NCI-H2029 treated with DMSO at 0.1 percent for 48 hours (cell line): ENCODE measurements at regions not wholly inside any gene's neighbourhood (a gene's known extent, or its start where the extent isn't known, plus 50 kb on each side); places are given as distances from the start of the nearest gene placed in this dataset.
"Not testable (repeated sequence)": the region's sequence is repeated elsewhere in the genome, so short reads cannot be mapped to it uniquely, and the experiment has no call there.

ENCODE experiments used
- DNase-seq: peaks from one replicate; lab custom pipeline; 2025; lab: John Stamatoyannopoulos, UW

GRCh38 chr1:111063595-111063994 is 76.3 kb downstream of the DRAM2 start:
- DNase-seq, result no peak

- no peak for DNase-seq
These were observed 77.3 kb downstream of the DRAM2 start for GRCh38 chr1:111062624-111063023.

- DNase-seq, result no peak
These were observed 77.8 kb downstream of the DRAM2 start for GRCh38 chr1:111062081-111062480.

- no peak for DNase-seq
These were observed 85.2 kb downstream of the DRAM2 start for GRCh38 chr1:111054656-111055055.

- DNase-seq, result no peak
These were observed 87.6 kb downstream of the DRAM2 start for GRCh38 chr1:111052246-111052645.

- DNase-seq, result not testable (repeated sequence)
These were observed 84.5 kb upstream of the LRIF1 start for GRCh38 chr1:111048253-111048652.

GRCh38 chr1:111045033-111045722 is 81.5 kb upstream of the LRIF1 start:
- DNase-seq, result no peak

GRCh38 chr1:111032295-111032897 is 68.7 kb upstream of the LRIF1 start:
- DNase-seq, result peak; percentile 41

- peak; percentile 42 for DNase-seq
These were observed 66.9 kb upstream of the LRIF1 start for GRCh38 chr1:111030590-111030989.

GRCh38 chr1:111025109-111025508 is 61.4 kb upstream of the LRIF1 start:
- no peak for DNase-seq

GRCh38 chr1:111015222-111015621 is 51.5 kb upstream of the LRIF1 start:
- DNase-seq, result no peak
